A673 (cell line): ENCODE measurements at regions not wholly inside any gene's neighbourhood (a gene's known extent, or its start where the extent isn't known, plus 50 kb on each side); places are given as distances from the start of the nearest gene placed in this dataset.

ENCODE experiments used
- BruUV-seq: library from RNA; stranded (reverse); fragments of 400-500 nt; replicated peaks from 2 replicates; lab custom pipeline; 2021; lab: Mats Ljungman, UMichigan
- CTCF ChIA-PET: fragments of 300-600 bp; sonication (Branson Sonifier 250); formaldehyde crosslinking; loops from one replicate; lab custom pipeline; 2022; ENCODE audit warnings: antibody characterized with exemption; lab: Charles Lee
- POLR2A ChIA-PET: fragments of 300-600 bp; sonication (Branson Sonifier 250); formaldehyde crosslinking; loops from one replicate; lab custom pipeline; 2022; ENCODE audit warnings: antibody characterized with exemption; ENCODE audit not compliant: low non-redundant PET; lab: Charles Lee
- DNase-seq: peaks from one replicate; pipeline ENCODE4 v3.0.0-alpha.2; 2015; ENCODE audit warnings: low spot score
- H3K27ac ChIP-seq: fragments of 200-600 bp; sonication (generic); 2 replicates; pipeline ENCODE4 v1.5.1; 2016; ENCODE audit warnings: mixed run types, low read depth, mild to moderate bottlenecking, mixed read lengths, antibody characterized with exemption, low read length; ENCODE audit not compliant: poor library complexity, severe bottlenecking
- H3K27me3 ChIP-seq: fragments of 200-600 bp; sonication (generic); replicated peaks from 2 replicates; pipeline ENCODE4 v1.6.1; 2017; ENCODE audit warnings: mixed run types, low read depth, mild to moderate bottlenecking, mixed read lengths, antibody characterized with exemption, low read length; ENCODE audit not compliant: insufficient read depth, poor library complexity
- H3K36me3 ChIP-seq: fragments of 200-600 bp; sonication (generic); 2 replicates; pipeline ENCODE4 v1.6.1; 2016; ENCODE audit warnings: mixed run types, mild to moderate bottlenecking, mixed read lengths, antibody characterized with exemption, low read length; ENCODE audit not compliant: insufficient read depth, poor library complexity, severe bottlenecking
- H3K4me1 ChIP-seq: fragments of 200-600 bp; sonication (generic); 2 replicates; pipeline ENCODE4 v1.6.1; 2017; ENCODE audit warnings: mixed run types, mild to moderate bottlenecking, mixed read lengths, antibody characterized with exemption, low read length; ENCODE audit not compliant: insufficient read depth, poor library complexity, severe bottlenecking
- H3K4me3 ChIP-seq: fragments of 200-600 bp; sonication (generic); 2 replicates; pipeline ENCODE4 v1.5.1; 2016; ENCODE audit warnings: low read depth, mixed run types, mild to moderate bottlenecking, mixed read lengths, low read length; ENCODE audit not compliant: poor library complexity, severe bottlenecking
- H3K9me3 ChIP-seq: fragments of 200-600 bp; sonication (generic); 2 replicates; pipeline ENCODE4 v1.6.1; 2016; ENCODE audit warnings: mixed run types, low read depth, mild to moderate bottlenecking, mixed read lengths, antibody characterized with exemption, low read length; ENCODE audit not compliant: poor library complexity, severe bottlenecking
- CTCF ChIP-seq: fragments of 300-800, 200-600 bp; sonication (generic); conservative IDR thresholded peaks from 2 replicates; pipeline ENCODE4 v1.5.1; 2017; ENCODE audit warnings: low read depth, mild to moderate bottlenecking, antibody characterized with exemption, low read length, moderate library complexity, mixed read lengths
- EZH2 ChIP-seq: fragments of 200-600 bp; sonication (generic); IDR thresholded peaks from 2 replicates; pipeline ENCODE4 v1.6.1; 2017; ENCODE audit warnings: borderline replicate concordance, low read depth, mild to moderate bottlenecking, mixed read lengths, antibody characterized with exemption, low read length; ENCODE audit not compliant: poor library complexity, severe bottlenecking
- intact Hi-C: fragments of 100-400 bp; cut with micrococcal nuclease; formaldehyde crosslinking; loops from one replicate; pipeline ENCODE4 v1.10.0; 2022; ENCODE audit not compliant: unreplicated experiment

GRCh38 chr12:24360057-24360456 lies 410.6 kb upstream of the SOX5 start:
- H3K27ac ChIP-seq: peak overlapping the region; percentile 22
- H3K27me3 ChIP-seq: no peaks in the 10 kb centered on the region
- DNase-seq: peak; percentile 35
- H3K4me1 ChIP-seq: peaks cover 50% of the 10 kb centered on the region
- H3K4me3 ChIP-seq: no peak overlapping the region
- ChIA-PET POLR2A (interaction anchor here (1.0 kb wide), 1 partner anchor 1496 kb away, joined by 3 read pairs; no protein-coding TSS in a partner anchor), CTCF (no interaction called here)
- H3K36me3 ChIP-seq: no peaks in the 10 kb centered on the region
- no peaks in the 10 kb centered on the region for H3K9me3 ChIP-seq
- TF ChIP-seq CTCF (peak; percentile 43; the same call in 1 of the 2 replicates), EZH2 (no peak)
- intact Hi-C loops: loop anchor here (5.0 kb wide), 1 partner anchor 417 kb away; no protein-coding TSS in a partner anchor
- BruUV-seq: no TSS peak

GRCh38 chr12:24359418-24359817 lies 409.9 kb upstream of the SOX5 start:
- CTCF ChIA-PET: no interaction called here

GRCh38 chr12:24356240-24356804 lies 406.9 kb upstream of the SOX5 start:
- ChIA-PET POLR2A (no interaction called here), CTCF (no interaction called here)
- Histone ChIP-seq H3K9me3 (no peaks in the 10 kb centered on the region), H3K27me3 (no peaks in the 10 kb centered on the region), H3K4me1 (peaks cover 22% of the 10 kb centered on the region), H3K4me3 (no peak overlapping the region), H3K36me3 (no peaks in the 10 kb centered on the region), H3K27ac (no peak overlapping the region)
- TF ChIP-seq EZH2 (no peak), CTCF (no peak)
- BruUV-seq: no TSS peak
- DNase-seq: no peak
- intact Hi-C loops: no loop called here

More at GRCh38 chr12:24359418-24359817, 409.9 kb upstream of the SOX5 start:
- Histone ChIP-seq H3K27me3 (no peaks in the 10 kb centered on the region), H3K4me1 (peaks cover 50% of the 10 kb centered on the region), H3K4me3 (no peak overlapping the region), H3K36me3 (no peaks in the 10 kb centered on the region), H3K27ac (peak overlapping the region; percentile 22), H3K9me3 (no peaks in the 10 kb centered on the region)
- POLR2A ChIA-PET: interaction anchor here (1.0 kb wide), 1 partner anchor 1496 kb away, joined by 3 read pairs; no protein-coding TSS in a partner anchor
- BruUV-seq: no TSS peak
- intact Hi-C loops: no loop called here
- TF ChIP-seq CTCF (no peak), EZH2 (no peak)
- DNase-seq: no peak
